ENCODE measurements at regions not wholly inside any gene's neighbourhood (a gene's known extent, or its start where the extent isn't known, plus 50 kb on each side); places are given as distances from the start of the nearest gene placed in this dataset.

DNA sequence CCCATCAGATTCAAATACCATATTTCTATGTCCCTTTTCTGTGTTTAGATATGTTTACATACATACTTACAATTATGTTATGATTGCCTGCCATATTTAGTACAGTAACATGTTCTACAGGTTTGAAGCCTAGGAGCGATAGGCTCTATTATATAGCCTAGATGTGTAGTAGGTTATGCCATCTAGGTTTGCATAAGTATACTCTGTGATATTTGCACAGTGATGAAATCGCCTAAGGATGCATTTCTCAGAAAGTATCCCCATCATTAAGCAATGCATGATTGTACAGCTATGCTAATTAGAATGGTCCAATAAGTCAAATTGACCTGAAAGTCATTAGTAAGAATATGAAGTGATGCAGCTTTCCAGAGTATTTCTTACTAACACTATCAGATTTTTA, 1171.7 kb upstream of the LRRTM3 start:
- Histone ChIP-seq H3K27me3 (ENCODE audit: control insufficient read depth, insufficient read depth, low read length) (no peaks in the 10 kb centered on the region), H3K36me3 (ENCODE audit: control insufficient read depth, insufficient read depth, low read length) (no peaks in the 10 kb centered on the region), H3K4me3 (ENCODE audit: low read depth, low read length) (no peak overlapping the region)
- peak; percentile 85 for DNase-seq (ENCODE audit: low read depth)
- no peak for FAIRE-seq
- TF ChIP-seq, protein P1, sequence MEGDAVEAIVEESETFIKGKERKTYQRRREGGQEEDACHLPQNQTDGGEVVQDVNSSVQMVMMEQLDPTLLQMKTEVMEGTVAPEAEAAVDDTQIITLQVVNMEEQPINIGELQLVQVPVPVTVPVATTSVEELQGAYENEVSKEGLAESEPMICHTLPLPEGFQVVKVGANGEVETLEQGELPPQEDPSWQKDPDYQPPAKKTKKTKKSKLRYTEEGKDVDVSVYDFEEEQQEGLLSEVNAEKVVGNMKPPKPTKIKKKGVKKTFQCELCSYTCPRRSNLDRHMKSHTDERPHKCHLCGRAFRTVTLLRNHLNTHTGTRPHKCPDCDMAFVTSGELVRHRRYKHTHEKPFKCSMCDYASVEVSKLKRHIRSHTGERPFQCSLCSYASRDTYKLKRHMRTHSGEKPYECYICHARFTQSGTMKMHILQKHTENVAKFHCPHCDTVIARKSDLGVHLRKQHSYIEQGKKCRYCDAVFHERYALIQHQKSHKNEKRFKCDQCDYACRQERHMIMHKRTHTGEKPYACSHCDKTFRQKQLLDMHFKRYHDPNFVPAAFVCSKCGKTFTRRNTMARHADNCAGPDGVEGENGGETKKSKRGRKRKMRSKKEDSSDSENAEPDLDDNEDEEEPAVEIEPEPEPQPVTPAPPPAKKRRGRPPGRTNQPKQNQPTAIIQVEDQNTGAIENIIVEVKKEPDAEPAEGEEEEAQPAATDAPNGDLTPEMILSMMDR (IDR thresholded peaks at IDR 0.05; ENCODE audit: insufficient read depth, low read length, severe bottlenecking) = no peak

DNA sequence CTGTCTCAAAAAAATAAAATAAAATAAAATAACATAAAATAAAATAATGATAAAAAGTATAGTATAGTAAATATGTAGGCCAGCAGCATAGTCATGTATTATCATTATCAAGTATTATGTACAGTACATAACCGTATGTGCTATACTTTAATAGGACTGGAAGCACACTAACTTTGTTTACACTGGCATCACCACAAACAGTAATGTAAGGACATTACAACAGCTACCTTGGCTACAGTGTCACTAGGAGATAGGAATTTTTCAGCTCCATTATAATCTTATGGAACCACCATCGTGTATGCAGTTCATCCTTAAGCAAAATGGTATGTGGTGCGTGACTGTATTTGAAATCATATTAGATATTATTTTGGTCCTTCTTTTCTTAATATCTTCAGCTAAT, 1163.5 kb upstream of the LRRTM3 start:
- no peak for FAIRE-seq
- Histone ChIP-seq H3K4me3 (ENCODE audit: low read depth, low read length) (no peak overlapping the region), H3K36me3 (ENCODE audit: control insufficient read depth, insufficient read depth, low read length) (no peaks in the 10 kb centered on the region), H3K27me3 (ENCODE audit: control insufficient read depth, insufficient read depth, low read length) (no peaks in the 10 kb centered on the region)
- DNase-seq (ENCODE audit: low read depth) = no peak
- TF ChIP-seq, protein P1 (IDR thresholded peaks at IDR 0.05; ENCODE audit: insufficient read depth, low read length, severe bottlenecking) = no peak

DNA sequence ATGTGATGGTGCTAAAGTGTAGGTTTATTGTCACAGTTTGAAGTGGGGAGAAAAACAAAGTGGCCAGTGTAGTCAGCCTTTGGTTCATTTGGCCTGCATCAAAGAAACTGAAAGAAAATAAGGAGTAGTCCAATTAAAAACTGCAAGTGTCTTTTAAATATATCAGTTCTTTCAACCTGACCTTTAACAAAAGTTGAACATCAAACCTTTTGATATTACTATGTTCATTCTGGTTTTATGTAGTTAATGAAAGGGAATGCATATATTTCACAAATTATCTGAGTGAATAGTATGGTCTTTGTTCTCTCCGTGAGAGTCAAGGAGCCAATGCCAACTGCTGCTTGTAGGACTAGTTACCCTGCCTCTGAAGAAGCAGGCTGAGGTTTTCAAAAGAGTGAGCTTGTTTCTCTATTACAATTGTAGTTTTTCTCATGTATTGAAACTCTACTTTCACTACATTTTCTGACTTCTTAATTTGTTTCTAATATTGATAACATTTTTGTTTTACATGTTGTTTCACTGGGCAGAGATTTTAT, 1160.8 kb upstream of the LRRTM3 start:
- FAIRE-seq (no peak), DNase-seq (ENCODE audit: low read depth) (no peak)
- H3K36me3 ChIP-seq (ENCODE audit: control insufficient read depth, insufficient read depth, low read length) = no peaks in the 10 kb centered on the region
- no peaks in the 10 kb centered on the region for H3K27me3 ChIP-seq (ENCODE audit: control insufficient read depth, insufficient read depth, low read length)
- TF ChIP-seq, protein P1 (IDR thresholded peaks at IDR 0.05; ENCODE audit: insufficient read depth, low read length, severe bottlenecking) = no peak
- no peak overlapping the region for H3K4me3 ChIP-seq (ENCODE audit: low read depth, low read length)

DNA sequence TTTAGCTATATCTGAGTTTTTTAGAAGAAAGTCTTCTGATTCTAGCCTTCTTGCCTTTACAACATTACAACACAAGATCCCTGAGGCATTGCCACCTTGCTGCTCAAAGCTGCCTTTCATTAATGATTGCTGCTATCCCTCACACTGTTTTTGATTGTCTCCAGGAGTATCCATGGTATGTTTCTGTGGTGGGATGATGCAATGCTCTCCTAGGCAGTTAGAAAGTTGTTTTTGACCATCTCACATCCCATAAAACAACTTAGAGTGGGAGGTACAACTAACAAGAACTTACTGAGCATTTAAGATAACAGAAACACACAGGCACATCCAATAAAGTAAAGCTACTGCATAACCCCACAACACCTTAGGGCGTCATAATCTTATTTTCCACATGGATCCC, 1156.0 kb upstream of the LRRTM3 start:
- no peaks in the 10 kb centered on the region for H3K36me3 ChIP-seq (ENCODE audit: control insufficient read depth, insufficient read depth, low read length)
- FAIRE-seq (no peak), DNase-seq (ENCODE audit: low read depth) (no peak)
- H3K4me3 ChIP-seq (ENCODE audit: low read depth, low read length) = no peak overlapping the region
- TF ChIP-seq, protein P1 (IDR thresholded peaks at IDR 0.05; ENCODE audit: insufficient read depth, low read length, severe bottlenecking) = no peak
- H3K27me3 ChIP-seq (ENCODE audit: control insufficient read depth, insufficient read depth, low read length) = no peaks in the 10 kb centered on the region

DNA sequence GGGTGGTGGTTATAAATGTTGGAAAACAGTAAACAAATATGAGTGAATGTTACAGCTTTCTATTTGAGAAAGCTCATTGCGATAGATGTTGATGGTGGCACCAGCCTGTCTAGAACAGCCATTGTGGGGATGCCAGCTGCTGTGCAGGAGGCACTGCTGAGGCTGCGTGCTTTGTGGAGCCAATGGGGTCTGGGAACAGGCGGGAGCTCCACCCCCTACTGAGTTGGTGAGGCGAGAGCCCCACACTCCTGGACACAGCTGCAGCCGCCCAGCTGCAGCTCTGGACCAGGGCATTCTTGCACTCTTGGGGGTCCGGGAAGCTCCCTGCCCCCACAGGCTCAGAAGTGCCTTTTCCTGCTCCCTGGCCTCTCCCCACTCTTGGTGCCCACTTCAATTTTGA, 1147.1 kb upstream of the LRRTM3 start:
- DNase-seq (ENCODE audit: low read depth) (no peak), FAIRE-seq (no peak)
- H3K27me3 ChIP-seq (ENCODE audit: control insufficient read depth, insufficient read depth, low read length) = no peaks in the 10 kb centered on the region
- H3K4me3 ChIP-seq (ENCODE audit: low read depth, low read length) = no peak overlapping the region
- TF ChIP-seq, protein P1 (IDR thresholded peaks at IDR 0.05; ENCODE audit: insufficient read depth, low read length, severe bottlenecking) = no peak
- no peaks in the 10 kb centered on the region for H3K36me3 ChIP-seq (ENCODE audit: control insufficient read depth, insufficient read depth, low read length)

DNA sequence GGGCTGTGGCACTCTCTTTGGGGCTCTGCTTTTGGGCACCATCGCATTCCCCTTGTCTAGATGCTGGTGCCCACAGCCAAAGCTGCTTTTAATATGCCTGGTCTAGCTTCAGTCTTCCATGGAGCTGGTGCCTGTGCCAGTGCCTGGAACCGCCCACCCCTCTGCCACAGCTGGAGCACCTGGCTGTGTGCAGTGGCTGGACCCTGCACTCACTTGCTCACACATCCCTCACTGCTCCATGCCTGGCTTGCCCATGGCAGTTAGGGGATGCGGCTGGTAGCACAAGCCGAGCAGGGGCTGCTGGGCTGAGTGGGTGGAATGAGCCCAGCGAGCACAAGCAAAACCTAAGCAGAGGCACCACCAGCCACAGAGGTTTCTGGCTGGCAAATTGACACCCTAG, 1145.9 kb upstream of the LRRTM3 start:
- FAIRE-seq (no peak), DNase-seq (ENCODE audit: low read depth) (no peak)
- TF ChIP-seq, protein P1 (IDR thresholded peaks at IDR 0.05; ENCODE audit: insufficient read depth, low read length, severe bottlenecking) = no peak
- H3K27me3 ChIP-seq (ENCODE audit: control insufficient read depth, insufficient read depth, low read length) = no peaks in the 10 kb centered on the region
- no peaks in the 10 kb centered on the region for H3K36me3 ChIP-seq (ENCODE audit: control insufficient read depth, insufficient read depth, low read length)
- H3K4me3 ChIP-seq (ENCODE audit: low read depth, low read length) = no peak overlapping the region

Measured in bronchial epithelial cell (primary cell).